Natural killer cell (primary cell): ENCODE measurements at regions not wholly inside any gene's neighbourhood (a gene's known extent, or its start where the extent isn't known, plus 50 kb on each side); places are given as distances from the start of the nearest gene placed in this dataset.

Experiments
- ATAC-seq, 3 donors: fragments of 150-1000 bp in 2 of 3; fragments of 200-7000 bp in 1 of 3; cut with Tn5 transposase; 1 replicate in 1 of 3; 2 replicates in 2 of 3; pipeline ENCODE4 v1.10.0; 2021; ENCODE audit warnings: mild to moderate bottlenecking in 2 of 3, moderate library complexity in 2 of 3
- DNase-seq, 2 donors: peaks; one replicate each; pipeline versions ENCODE4 v3.0.0 to v3.0.0-alpha.2; 2013 to 2021; ENCODE audit warnings: mixed read lengths in 1 of 2
- H3K27ac ChIP-seq: one replicate; pipeline ENCODE4 v1.5.1; 2013; ENCODE audit warnings: mild to moderate bottlenecking, low read length
- H3K27me3 ChIP-seq: one replicate; pipeline ENCODE4 v1.6.1; 2013; ENCODE audit warnings: low read length; ENCODE audit not compliant: control insufficient read depth, insufficient read depth
- H3K36me3 ChIP-seq: one replicate; pipeline ENCODE4 v1.6.1; 2013; ENCODE audit warnings: low read length; ENCODE audit not compliant: control insufficient read depth, insufficient read depth
- H3K4me1 ChIP-seq: one replicate; pipeline ENCODE4 v1.6.1; 2013; ENCODE audit warnings: low read length; ENCODE audit not compliant: control insufficient read depth, insufficient read depth
- H3K4me3 ChIP-seq: one replicate; pipeline ENCODE4 v1.5.1; 2013; ENCODE audit warnings: low read length
- H3K9me3 ChIP-seq: one replicate; pipeline ENCODE4 v1.6.1; 2013; ENCODE audit warnings: low read length; ENCODE audit not compliant: control insufficient read depth, insufficient read depth
- H3K27ac Mint-ChIP-seq, 2 donors: one replicate each; pipeline ENCODE4 v1.8.0; 2022; ENCODE audit warnings: mild to moderate bottlenecking in 2 of 2, mixed read lengths in 2 of 2, moderate library complexity in 1 of 2
- H3K27me3 Mint-ChIP-seq, 2 donors: one replicate each; pipeline ENCODE4 v1.8.0; 2022; ENCODE audit warnings: low read depth in 2 of 2, mixed read lengths in 2 of 2
- H3K36me3 Mint-ChIP-seq: one replicate; pipeline ENCODE4 v1.8.0; 2022; ENCODE audit warnings: mixed read lengths
- H3K4me1 Mint-ChIP-seq, 2 donors: one replicate each; pipeline ENCODE4 v1.8.0; 2022; ENCODE audit warnings: mixed read lengths in 2 of 2
- H3K4me3 Mint-ChIP-seq: one replicate; pipeline ENCODE4 v1.8.0; 2022; ENCODE audit warnings: mild to moderate bottlenecking, moderate library complexity, mixed read lengths
- H3K9me3 Mint-ChIP-seq, 2 donors: one replicate each; pipeline ENCODE4 v1.8.0; 2022; ENCODE audit warnings: mixed read lengths in 2 of 2
- CTCF ChIP-seq: fragments of 200-600 bp; IDR thresholded peaks from one replicate; pipeline ENCODE4 v1.8.0; 2022; ENCODE audit warnings: antibody characterized with exemption
- WGBS: methylation state at CpG from one replicate; pipeline ENCODE4 v1.1.7; 2013; ENCODE audit warnings: missing lambda C conversion rate; ENCODE audit not compliant: insufficient coverage; 5-methylcytosine and 5-hydroxymethylcytosine counted together
- intact Hi-C: fragments of 100-400 bp; cut with micrococcal nuclease; formaldehyde crosslinking; loops from one replicate; pipeline ENCODE4 v1.14.2; 2022

- DNase-seq (no peak), ATAC-seq (no peak)
- no peaks in the 10 kb centered on the region for H3K4me1 ChIP-seq
- Mint-ChIP-seq H3K9me3 (no peaks in the 10 kb centered on the region), H3K36me3 (no peaks in the 10 kb centered on the region), H3K4me3 (no peak overlapping the region), H3K4me1 (no peaks in the 10 kb centered on the region), H3K27me3 (peaks cover 12 to 13% of the 10 kb centered on the region in 2 donors), H3K27ac (no peak overlapping the region)
- H3K4me3 ChIP-seq, result no peak overlapping the region
- no peak for TF ChIP-seq CTCF
- no peaks in the 10 kb centered on the region for H3K9me3 ChIP-seq
- H3K27ac ChIP-seq, result no peak overlapping the region
- H3K36me3 ChIP-seq, result no peaks in the 10 kb centered on the region
- intact Hi-C loops, result no loop called here
- no peaks in the 10 kb centered on the region for H3K27me3 ChIP-seq
- WGBS, result 58% methylated on average over 3 of the region's 3 CpGs
Observed at GRCh38 chr11:33980897-33981296, 70.6 kb upstream of the CAPRIN1 start.

- DNase-seq (no peak), ATAC-seq (no peak)
- H3K36me3 ChIP-seq, result no peaks in the 10 kb centered on the region
- H3K4me1 Mint-ChIP-seq, result no peaks in the 10 kb centered on the region
- no peaks in the 10 kb centered on the region for H3K27me3 ChIP-seq
- 91% methylated on average over 6 of the region's 6 CpGs for WGBS
- intact Hi-C loops, result no loop called here
- no peaks in the 10 kb centered on the region for H3K9me3 ChIP-seq
- TF ChIP-seq CTCF, result no peak
- no peak overlapping the region for H3K27ac Mint-ChIP-seq
- H3K27ac ChIP-seq, result no peak overlapping the region
- no peak overlapping the region for H3K4me3 Mint-ChIP-seq
- H3K27me3 Mint-ChIP-seq, result peaks cover 12 to 14% of the 10 kb centered on the region in 2 donors
- no peak overlapping the region for H3K4me3 ChIP-seq
- H3K4me1 ChIP-seq, result no peaks in the 10 kb centered on the region
- H3K36me3 Mint-ChIP-seq, result no peaks in the 10 kb centered on the region
- no peaks in the 10 kb centered on the region for H3K9me3 Mint-ChIP-seq
Observed at GRCh38 chr11:33978376-33978775, 73.2 kb upstream of the CAPRIN1 start.

- no peak for ATAC-seq
- Mint-ChIP-seq H3K27me3 (peaks cover 12 to 14% of the 10 kb centered on the region in 2 donors), H3K9me3 (no peaks in the 10 kb centered on the region), H3K36me3 (no peaks in the 10 kb centered on the region), H3K4me1 (no peaks in the 10 kb centered on the region), H3K27ac (no peak overlapping the region), H3K4me3 (no peak overlapping the region)
- no peaks in the 10 kb centered on the region for H3K27me3 ChIP-seq
- intact Hi-C loops, result no loop called here
- TF ChIP-seq CTCF, result no peak
- no peak overlapping the region for H3K27ac ChIP-seq
- no peaks in the 10 kb centered on the region for H3K4me1 ChIP-seq
- H3K9me3 ChIP-seq, result no peaks in the 10 kb centered on the region
- no peaks in the 10 kb centered on the region for H3K36me3 ChIP-seq
- 88% methylated on average over 4 of the region's 4 CpGs for WGBS
- H3K4me3 ChIP-seq, result no peak overlapping the region
- no peak for DNase-seq
Observed at GRCh38 chr11:33977676-33978075, 73.9 kb upstream of the CAPRIN1 start.

- H3K27ac Mint-ChIP-seq, result no peak overlapping the region
- no peaks in the 10 kb centered on the region for H3K36me3 Mint-ChIP-seq
- H3K4me1 Mint-ChIP-seq, result no peaks in the 10 kb centered on the region
- no peak for ATAC-seq
- H3K27ac ChIP-seq, result no peak overlapping the region
- H3K27me3 Mint-ChIP-seq, result peaks cover 12 to 14% of the 10 kb centered on the region in 2 donors
- 93% methylated on average over 7 of the region's 7 CpGs for WGBS
- DNase-seq, result no peak
- TF ChIP-seq CTCF, result no peak
- no peaks in the 10 kb centered on the region for H3K36me3 ChIP-seq
- no peak overlapping the region for H3K4me3 Mint-ChIP-seq
- no peaks in the 10 kb centered on the region for H3K9me3 ChIP-seq
- H3K4me1 ChIP-seq, result no peaks in the 10 kb centered on the region
- intact Hi-C loops, result no loop called here
- no peaks in the 10 kb centered on the region for H3K27me3 ChIP-seq
- H3K9me3 Mint-ChIP-seq, result no peaks in the 10 kb centered on the region
- no peak overlapping the region for H3K4me3 ChIP-seq
Observed at GRCh38 chr11:33976495-33977199, 74.9 kb upstream of the CAPRIN1 start.
